ENCODE measurements at regions not wholly inside any gene's neighbourhood (a gene's known extent, or its start where the extent isn't known, plus 50 kb on each side); places are given as distances from the start of the nearest gene placed in this dataset.

- H3K27me3 ChIP-seq (ENCODE audit: low read length), result no peaks in the 10 kb centered on the region
- H3K9ac ChIP-seq (ENCODE audit: low read length), result no peak overlapping the region
- no peaks in the 10 kb centered on the region for H4K20me1 ChIP-seq (ENCODE audit: low read depth, low read length)
- H3K9me2 ChIP-seq (replicated peaks; ENCODE audit: insufficient read depth, low read length), result no peaks in the 10 kb centered on the region
- no peaks in the 10 kb centered on the region for H3K9me3 ChIP-seq (ENCODE audit: insufficient read depth, low read length)
- H3F3A ChIP-seq (ENCODE audit: insufficient read depth), result no peaks in the 10 kb centered on the region
- no peaks in the 10 kb centered on the region for H3K79me2 ChIP-seq (ENCODE audit: insufficient read depth, low read length)
- H3K36me3 ChIP-seq (ENCODE audit: low read length), result no peaks in the 10 kb centered on the region
- H2AFZ ChIP-seq (ENCODE audit: low read depth, low read length, severe bottlenecking), result no peak overlapping the region
- no peak overlapping the region for H3K27ac ChIP-seq (ENCODE audit: low read depth, low read length)
- no peak overlapping the region for H3K4me3 ChIP-seq (ENCODE audit: insufficient read depth, low read length, poor library complexity, severe bottlenecking)
- no peak overlapping the region for H3K4me2 ChIP-seq (ENCODE audit: low read depth, low read length, poor library complexity, severe bottlenecking)
- TF ChIP-seq EZH2phosphoT487 (conservative IDR thresholded peaks at IDR 0.05; ENCODE audit: low read length) (no peak), CTCF (IDR thresholded peaks at IDR 0.05; ENCODE audit: insufficient read depth, low read length, poor library complexity, severe bottlenecking) (no peak)
Observed at GRCh38 chr5:2239201-2239910, 356.6 kb upstream of the IRX4 start.

- no peaks in the 10 kb centered on the region for H3K27me3 ChIP-seq (ENCODE audit: low read length)
- H3K4me3 ChIP-seq (ENCODE audit: insufficient read depth, low read length, poor library complexity, severe bottlenecking), result no peak overlapping the region
- H4K20me1 ChIP-seq (ENCODE audit: low read depth, low read length), result no peaks in the 10 kb centered on the region
- no peaks in the 10 kb centered on the region for H3K9me3 ChIP-seq (ENCODE audit: insufficient read depth, low read length)
- no peak for TF ChIP-seq CTCF (IDR thresholded peaks at IDR 0.05; ENCODE audit: insufficient read depth, low read length, poor library complexity, severe bottlenecking)
- no peak for TF ChIP-seq EZH2phosphoT487 (conservative IDR thresholded peaks at IDR 0.05; ENCODE audit: low read length)
- no peak overlapping the region for H3K4me2 ChIP-seq (ENCODE audit: low read depth, low read length, poor library complexity, severe bottlenecking)
- no peaks in the 10 kb centered on the region for H3K9me2 ChIP-seq (replicated peaks; ENCODE audit: insufficient read depth, low read length)
- no peak overlapping the region for H3K27ac ChIP-seq (ENCODE audit: low read depth, low read length)
- no peaks in the 10 kb centered on the region for H3K79me2 ChIP-seq (ENCODE audit: insufficient read depth, low read length)
- no peak overlapping the region for H3K9ac ChIP-seq (ENCODE audit: low read length)
- H3F3A ChIP-seq (ENCODE audit: insufficient read depth), result no peaks in the 10 kb centered on the region
- H2AFZ ChIP-seq (ENCODE audit: low read depth, low read length, severe bottlenecking), result no peak overlapping the region
- H3K36me3 ChIP-seq (ENCODE audit: low read length), result no peaks in the 10 kb centered on the region
Observed at GRCh38 chr5:2238732-2239131, 356.0 kb upstream of the IRX4 start.

GRCh38 chr5:2227433-2227832 is 344.7 kb upstream of the IRX4 start:
- Histone ChIP-seq H2AFZ (ENCODE audit: low read depth, low read length, severe bottlenecking) (no peak overlapping the region), H3K27ac (ENCODE audit: low read depth, low read length) (no peak overlapping the region), H3K9me2 (replicated peaks; ENCODE audit: insufficient read depth, low read length) (no peaks in the 10 kb centered on the region), H3F3A (ENCODE audit: insufficient read depth) (no peaks in the 10 kb centered on the region), H3K27me3 (ENCODE audit: low read length) (no peaks in the 10 kb centered on the region), H3K36me3 (ENCODE audit: low read length) (no peaks in the 10 kb centered on the region), H3K79me2 (ENCODE audit: insufficient read depth, low read length) (no peaks in the 10 kb centered on the region), H3K4me3 (ENCODE audit: insufficient read depth, low read length, poor library complexity, severe bottlenecking) (no peak overlapping the region), H3K9ac (ENCODE audit: low read length) (no peak overlapping the region), H3K9me3 (ENCODE audit: insufficient read depth, low read length) (no peaks in the 10 kb centered on the region), H3K4me2 (ENCODE audit: low read depth, low read length, poor library complexity, severe bottlenecking) (no peak overlapping the region), H4K20me1 (ENCODE audit: low read depth, low read length) (no peaks in the 10 kb centered on the region)
- TF ChIP-seq EZH2phosphoT487 (conservative IDR thresholded peaks at IDR 0.05; ENCODE audit: low read length), result no peak
- TF ChIP-seq CTCF (IDR thresholded peaks at IDR 0.05; ENCODE audit: insufficient read depth, low read length, poor library complexity, severe bottlenecking), result no peak
